ENCODE measurements at regions not wholly inside any gene's neighbourhood (a gene's known extent, or its start where the extent isn't known, plus 50 kb on each side); places are given as distances from the start of the nearest gene placed in this dataset.

GRCh38 chr17:6326483-6326882, 108.4 kb downstream of the AIPL1 start:
- H3K27me3 ChIP-seq = peaks cover 10% of the 10 kb centered on the region
- TF ChIP-seq EP300 (IDR thresholded peaks at IDR 0.05) = no peak
- TF ChIP-seq CTCF (IDR thresholded peaks at IDR 0.05) = no peak
- no peak for TF ChIP-seq POLR2A (IDR thresholded peaks at IDR 0.05)
- TF ChIP-seq POLR2AphosphoS5 (IDR thresholded peaks at IDR 0.05) = no peak
- no peak for DNase-seq (ENCODE audit: low spot score in 2 of 2)
- no peak overlapping the region for H3K4me3 ChIP-seq
- H3K27ac ChIP-seq = no peak overlapping the region
- no peaks in the 10 kb centered on the region for H3K4me1 ChIP-seq
- no peaks in the 10 kb centered on the region for H3K9me3 ChIP-seq
- 67% methylated on average over 8 of the region's 8 CpGs for WGBS
- no peaks in the 10 kb centered on the region for H3K36me3 ChIP-seq

- Histone ChIP-seq H3K27me3 (peaks cover 13% of the 10 kb centered on the region), H3K27ac (no peak overlapping the region)
Observed at GRCh38 chr17:6325741-6326140, 109.2 kb downstream of the AIPL1 start.

GRCh38 chr17:6325051-6325450, 109.9 kb downstream of the AIPL1 start:
- Histone ChIP-seq H3K4me1 (no peaks in the 10 kb centered on the region), H3K27ac (no peak overlapping the region), H3K9me3 (no peaks in the 10 kb centered on the region), H3K27me3 (peaks cover 8% of the 10 kb centered on the region), H3K4me3 (no peak overlapping the region), H3K36me3 (no peaks in the 10 kb centered on the region)
- DNase-seq (ENCODE audit: low spot score in 2 of 2) = no peak
- 80% methylated on average over 6 of the region's 6 CpGs for WGBS
- TF ChIP-seq POLR2AphosphoS5 (IDR thresholded peaks at IDR 0.05) (no peak), CTCF (IDR thresholded peaks at IDR 0.05) (no peak), POLR2A (IDR thresholded peaks at IDR 0.05) (no peak), EP300 (IDR thresholded peaks at IDR 0.05) (no peak)

More at GRCh38 chr17:6325741-6326140, 109.2 kb downstream of the AIPL1 start:
- Histone ChIP-seq H3K4me1 (no peaks in the 10 kb centered on the region), H3K36me3 (no peaks in the 10 kb centered on the region), H3K4me3 (no peak overlapping the region), H3K9me3 (no peaks in the 10 kb centered on the region)
- 77% methylated on average over 8 of the region's 8 CpGs for whole genome bisulfite sequencing
- TF ChIP-seq EP300 (IDR thresholded peaks at IDR 0.05) (no peak), CTCF (IDR thresholded peaks at IDR 0.05) (no peak), POLR2AphosphoS5 (IDR thresholded peaks at IDR 0.05) (no peak), POLR2A (IDR thresholded peaks at IDR 0.05) (no peak)
- DNase-seq (ENCODE audit: low spot score in 2 of 2) = no peak

- no peak for TF ChIP-seq POLR2AphosphoS5 (IDR thresholded peaks at IDR 0.05)
- no peak for TF ChIP-seq CTCF (IDR thresholded peaks at IDR 0.05)
- TF ChIP-seq EP300 (IDR thresholded peaks at IDR 0.05) = no peak
- no peak for TF ChIP-seq POLR2A (IDR thresholded peaks at IDR 0.05)
- 75% methylated on average over 16 of the region's 17 CpGs for WGBS
- H3K9me3 ChIP-seq = no peaks in the 10 kb centered on the region
- H3K4me3 ChIP-seq = no peak overlapping the region
- no peak for DNase-seq (ENCODE audit: low spot score in 2 of 2)
- no peak overlapping the region for H3K27ac ChIP-seq
- no peaks in the 10 kb centered on the region for H3K4me1 ChIP-seq
- peaks cover 8% of the 10 kb centered on the region for H3K27me3 ChIP-seq
- no peaks in the 10 kb centered on the region for H3K36me3 ChIP-seq
Observed at GRCh38 chr17:6323626-6324356, 111.1 kb downstream of the AIPL1 start.

GRCh38 chr17:6322316-6322715, 112.6 kb downstream of the AIPL1 start:
- no peak for DNase-seq (ENCODE audit: low spot score in 2 of 2)

More at GRCh38 chr17:6322316-6322715, 112.6 kb downstream of the AIPL1 start:
- TF ChIP-seq CTCF (IDR thresholded peaks at IDR 0.05) = no peak
- no peak for TF ChIP-seq POLR2A (IDR thresholded peaks at IDR 0.05)
- no peak for TF ChIP-seq POLR2AphosphoS5 (IDR thresholded peaks at IDR 0.05)
- TF ChIP-seq EP300 (IDR thresholded peaks at IDR 0.05) = no peak
- Histone ChIP-seq H3K9me3 (no peaks in the 10 kb centered on the region), H3K27ac (no peak overlapping the region), H3K4me3 (no peak overlapping the region), H3K4me1 (no peaks in the 10 kb centered on the region), H3K27me3 (peaks cover 2% of the 10 kb centered on the region), H3K36me3 (no peaks in the 10 kb centered on the region)
- WGBS = 71% methylated on average over 4 of the region's 4 CpGs

All from suprapubic skin (tissue), 4 donors.